ENCODE measurements at regions not wholly inside any gene's neighbourhood (a gene's known extent, or its start where the extent isn't known, plus 50 kb on each side); places are given as distances from the start of the nearest gene placed in this dataset.

DNA sequence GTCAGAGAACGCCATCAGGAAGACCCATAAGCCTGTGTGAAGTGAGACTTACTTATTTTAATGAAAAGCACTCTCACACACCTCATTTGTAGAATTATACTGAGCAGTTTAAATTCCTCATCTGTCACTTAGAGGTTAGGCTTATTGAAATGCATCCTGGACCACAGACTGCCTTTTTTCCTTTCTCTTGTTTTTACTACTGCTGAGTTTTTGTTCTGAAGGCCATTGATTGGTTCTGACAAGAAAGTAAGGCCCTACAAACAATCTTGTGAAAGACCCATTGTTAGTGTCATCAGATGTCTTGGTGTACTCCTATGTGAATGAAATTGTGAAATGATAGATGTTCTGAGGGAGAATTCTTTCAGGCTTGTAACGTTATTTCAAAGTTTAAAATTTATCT lies 1343.3 kb upstream of the ADGRL2 start:
- H3K9me2 ChIP-seq (replicated peaks; ENCODE audit: insufficient read depth, low read length): no peaks in the 10 kb centered on the region
- H3K4me3 ChIP-seq (ENCODE audit: low read length): no peak overlapping the region
- H3K27ac ChIP-seq (ENCODE audit: low read length): no peak overlapping the region
- no peak for DNase-seq
- no peaks in the 10 kb centered on the region for H3K36me3 ChIP-seq (replicated peaks; ENCODE audit: insufficient read depth, low read length)
- TF ChIP-seq, protein P1, sequence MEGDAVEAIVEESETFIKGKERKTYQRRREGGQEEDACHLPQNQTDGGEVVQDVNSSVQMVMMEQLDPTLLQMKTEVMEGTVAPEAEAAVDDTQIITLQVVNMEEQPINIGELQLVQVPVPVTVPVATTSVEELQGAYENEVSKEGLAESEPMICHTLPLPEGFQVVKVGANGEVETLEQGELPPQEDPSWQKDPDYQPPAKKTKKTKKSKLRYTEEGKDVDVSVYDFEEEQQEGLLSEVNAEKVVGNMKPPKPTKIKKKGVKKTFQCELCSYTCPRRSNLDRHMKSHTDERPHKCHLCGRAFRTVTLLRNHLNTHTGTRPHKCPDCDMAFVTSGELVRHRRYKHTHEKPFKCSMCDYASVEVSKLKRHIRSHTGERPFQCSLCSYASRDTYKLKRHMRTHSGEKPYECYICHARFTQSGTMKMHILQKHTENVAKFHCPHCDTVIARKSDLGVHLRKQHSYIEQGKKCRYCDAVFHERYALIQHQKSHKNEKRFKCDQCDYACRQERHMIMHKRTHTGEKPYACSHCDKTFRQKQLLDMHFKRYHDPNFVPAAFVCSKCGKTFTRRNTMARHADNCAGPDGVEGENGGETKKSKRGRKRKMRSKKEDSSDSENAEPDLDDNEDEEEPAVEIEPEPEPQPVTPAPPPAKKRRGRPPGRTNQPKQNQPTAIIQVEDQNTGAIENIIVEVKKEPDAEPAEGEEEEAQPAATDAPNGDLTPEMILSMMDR (IDR thresholded peaks at IDR 0.05; ENCODE audit: low read length): no peak
- no peak for TF ChIP-seq EZH2phosphoT487 (IDR thresholded peaks at IDR 0.05; ENCODE audit: low read length)
- no peak overlapping the region for H3K4me2 ChIP-seq (ENCODE audit: low read depth, low read length)
- no peaks in the 10 kb centered on the region for H3K9me3 ChIP-seq (replicated peaks; ENCODE audit: insufficient read depth, low read length)
- no peaks in the 10 kb centered on the region for H3K4me1 ChIP-seq (ENCODE audit: low read length)
- H3K79me2 ChIP-seq (ENCODE audit: low read length): no peaks in the 10 kb centered on the region
- H2AFZ ChIP-seq (ENCODE audit: low read length): no peak overlapping the region
- no peaks in the 10 kb centered on the region for H3K27me3 ChIP-seq (replicated peaks; ENCODE audit: insufficient read depth, low read length)
- no peak overlapping the region for H3K9ac ChIP-seq (ENCODE audit: low read length)
- H3F3A ChIP-seq (ENCODE audit: insufficient read depth, low read length): no peaks in the 10 kb centered on the region
- no peaks in the 10 kb centered on the region for H4K20me1 ChIP-seq (ENCODE audit: insufficient read depth, low read length)

DNA sequence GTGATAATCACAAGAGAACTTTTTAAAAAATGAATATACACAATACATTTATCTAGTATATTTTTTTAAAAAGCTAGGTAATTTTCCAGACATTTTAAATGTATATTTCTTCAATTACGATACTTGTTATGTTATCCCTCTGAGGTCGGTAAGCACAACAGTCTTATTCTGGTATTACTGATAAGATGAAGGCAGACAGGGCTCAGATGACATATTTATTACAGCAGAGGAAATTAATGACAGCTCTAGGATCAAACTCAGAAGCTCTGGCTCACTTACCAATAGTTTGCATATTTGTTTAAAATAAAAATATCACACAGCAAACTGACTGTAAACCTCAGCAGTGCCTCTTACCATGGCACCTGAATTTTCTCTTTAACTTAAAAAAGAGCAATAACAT lies 1347.0 kb upstream of the ADGRL2 start:
- no peak overlapping the region for H3K4me2 ChIP-seq (ENCODE audit: low read depth, low read length)
- H4K20me1 ChIP-seq (ENCODE audit: insufficient read depth, low read length): no peaks in the 10 kb centered on the region
- no peak overlapping the region for H3K4me3 ChIP-seq (ENCODE audit: low read length)
- no peak overlapping the region for H3K27ac ChIP-seq (ENCODE audit: low read length)
- H2AFZ ChIP-seq (ENCODE audit: low read length): no peak overlapping the region
- no peaks in the 10 kb centered on the region for H3K4me1 ChIP-seq (ENCODE audit: low read length)
- H3F3A ChIP-seq (ENCODE audit: insufficient read depth, low read length): no peaks in the 10 kb centered on the region
- no peaks in the 10 kb centered on the region for H3K79me2 ChIP-seq (ENCODE audit: low read length)
- TF ChIP-seq EZH2phosphoT487 (IDR thresholded peaks at IDR 0.05; ENCODE audit: low read length): no peak
- no peak for TF ChIP-seq EZH2 (optimal IDR thresholded peaks at IDR 0.05; ENCODE audit: low read depth, low read length)
- TF ChIP-seq, protein P1 (IDR thresholded peaks at IDR 0.05; ENCODE audit: low read length): no peak
- H3K9ac ChIP-seq (ENCODE audit: low read length): no peak overlapping the region
- H3K9me3 ChIP-seq (replicated peaks; ENCODE audit: insufficient read depth, low read length): no peaks in the 10 kb centered on the region
- H3K27me3 ChIP-seq (replicated peaks; ENCODE audit: insufficient read depth, low read length): no peaks in the 10 kb centered on the region
- H3K9me2 ChIP-seq (replicated peaks; ENCODE audit: insufficient read depth, low read length): no peaks in the 10 kb centered on the region
- DNase-seq: no peak
- no peaks in the 10 kb centered on the region for H3K36me3 ChIP-seq (replicated peaks; ENCODE audit: insufficient read depth, low read length)

DNA sequence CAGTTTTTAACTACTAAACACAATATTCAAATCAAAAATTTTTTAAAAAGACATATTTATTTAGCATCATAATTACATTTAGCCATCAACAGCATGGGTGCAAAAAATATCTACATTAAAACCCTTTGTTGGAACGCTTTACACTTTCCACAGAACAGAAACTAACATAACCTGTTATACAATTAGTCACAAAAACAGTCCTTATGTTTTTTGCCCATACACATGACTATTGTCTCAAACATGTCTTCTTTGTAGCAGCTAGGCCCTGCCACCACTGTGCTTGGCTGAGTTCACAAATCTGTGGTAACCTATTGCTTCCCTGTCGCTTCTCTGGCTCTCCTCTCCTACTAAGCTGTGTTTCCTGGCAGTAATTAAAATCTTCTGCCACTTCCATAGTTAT lies 1350.0 kb upstream of the ADGRL2 start:
- Histone ChIP-seq H3K9ac (ENCODE audit: low read length) (no peak overlapping the region), H3K4me2 (ENCODE audit: low read depth, low read length) (no peak overlapping the region), H3K9me2 (replicated peaks; ENCODE audit: insufficient read depth, low read length) (no peaks in the 10 kb centered on the region), H3K4me3 (ENCODE audit: low read length) (no peak overlapping the region), H3F3A (ENCODE audit: insufficient read depth, low read length) (no peaks in the 10 kb centered on the region), H3K36me3 (replicated peaks; ENCODE audit: insufficient read depth, low read length) (no peaks in the 10 kb centered on the region), H3K9me3 (replicated peaks; ENCODE audit: insufficient read depth, low read length) (no peaks in the 10 kb centered on the region), H3K27ac (ENCODE audit: low read length) (no peak overlapping the region), H2AFZ (ENCODE audit: low read length) (no peak overlapping the region), H3K79me2 (ENCODE audit: low read length) (no peaks in the 10 kb centered on the region), H3K4me1 (ENCODE audit: low read length) (no peaks in the 10 kb centered on the region), H4K20me1 (ENCODE audit: insufficient read depth, low read length) (no peaks in the 10 kb centered on the region), H3K27me3 (replicated peaks; ENCODE audit: insufficient read depth, low read length) (no peaks in the 10 kb centered on the region)
- no peak for TF ChIP-seq EZH2phosphoT487 (IDR thresholded peaks at IDR 0.05; ENCODE audit: low read length)
- DNase-seq: no peak

DNA sequence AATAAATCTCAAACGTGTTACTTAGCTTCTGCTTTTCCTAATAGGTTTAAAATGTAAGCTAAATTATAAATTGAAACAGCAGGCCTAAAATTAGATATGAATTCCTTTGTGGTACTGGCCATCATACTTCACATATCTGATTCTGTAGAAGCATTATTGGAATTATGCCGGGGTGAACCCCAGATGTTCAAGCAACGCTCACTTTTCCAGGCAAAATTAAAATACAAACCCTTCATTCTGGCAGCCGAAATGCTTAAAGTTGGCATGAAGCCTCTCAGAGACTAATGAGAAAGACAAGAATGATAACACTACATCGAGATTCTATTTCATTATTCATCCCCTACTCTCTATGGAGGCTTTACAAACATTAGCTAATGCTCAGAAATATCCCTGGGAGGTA lies 1352.7 kb upstream of the ADGRL2 start:
- Histone ChIP-seq H3K4me2 (ENCODE audit: low read depth, low read length) (no peak overlapping the region), H4K20me1 (ENCODE audit: insufficient read depth, low read length) (no peaks in the 10 kb centered on the region), H3K4me1 (ENCODE audit: low read length) (no peaks in the 10 kb centered on the region), H3F3A (ENCODE audit: insufficient read depth, low read length) (no peaks in the 10 kb centered on the region), H3K4me3 (ENCODE audit: low read length) (no peak overlapping the region), H3K9me3 (replicated peaks; ENCODE audit: insufficient read depth, low read length) (no peaks in the 10 kb centered on the region), H3K9me2 (replicated peaks; ENCODE audit: insufficient read depth, low read length) (no peaks in the 10 kb centered on the region), H3K79me2 (ENCODE audit: low read length) (no peaks in the 10 kb centered on the region), H3K36me3 (replicated peaks; ENCODE audit: insufficient read depth, low read length) (no peaks in the 10 kb centered on the region), H3K27ac (ENCODE audit: low read length) (no peak overlapping the region), H3K27me3 (replicated peaks; ENCODE audit: insufficient read depth, low read length) (no peaks in the 10 kb centered on the region), H2AFZ (ENCODE audit: low read length) (no peak overlapping the region), H3K9ac (ENCODE audit: low read length) (no peak overlapping the region)
- DNase-seq: no peak
- TF ChIP-seq, protein P1 (IDR thresholded peaks at IDR 0.05; ENCODE audit: low read length): no peak
- TF ChIP-seq EZH2 (optimal IDR thresholded peaks at IDR 0.05; ENCODE audit: low read depth, low read length) (no peak), EZH2phosphoT487 (IDR thresholded peaks at IDR 0.05; ENCODE audit: low read length) (no peak)

Measured in MM.1S (cell line).